OCI-LY3 (cell line): ENCODE measurements at regions not wholly inside any gene's neighbourhood (a gene's known extent, or its start where the extent isn't known, plus 50 kb on each side); places are given as distances from the start of the nearest gene placed in this dataset.

ENCODE experiments used
- H2AFZ ChIP-seq: fragments of 200-600, 300-600 bp; shearing (Covaris generic); 2 replicates; pipeline ENCODE4 v1.6.0; 2014; ENCODE audit warnings: antibody characterized with exemption, low read depth, low read length
- H3K27ac ChIP-seq: fragments of 200-600, 300-600 bp; sonication (generic); 2 replicates; pipeline ENCODE4 v1.5.1; 2014; ENCODE audit warnings: mild to moderate bottlenecking, low read length, moderate library complexity, mixed read lengths
- H3K27me3 ChIP-seq: fragments of 200-600, 300-600 bp; sonication (generic); 2 replicates; pipeline ENCODE4 v1.6.1; 2014; ENCODE audit warnings: low read depth, low read length, mixed read lengths
- H3K36me3 ChIP-seq: fragments of 200-600, 300-600 bp; sonication (generic); replicated peaks from 2 replicates; pipeline ENCODE3; 2014; ENCODE audit warnings: low read depth, low read length, mixed read lengths
- H3K4me1 ChIP-seq: fragments of 300-600, 200-600 bp; sonication (generic); 2 replicates; pipeline ENCODE4 v1.6.1; 2014; ENCODE audit warnings: low read length, mixed read lengths
- H3K4me2 ChIP-seq: fragments of 200-600, 300-600 bp; sonication (generic); 2 replicates; pipeline ENCODE4 v1.6.1; 2014; ENCODE audit warnings: low read length, mixed read lengths
- H3K4me3 ChIP-seq: fragments of 300-600, 200-600 bp; sonication (generic); 2 replicates; pipeline ENCODE4 v1.5.1; 2014; ENCODE audit warnings: antibody characterized with exemption, mild to moderate bottlenecking, low read length, moderate library complexity
- H3K79me2 ChIP-seq: fragments of 300-600, 200-600 bp; shearing (Covaris generic); 2 replicates; pipeline ENCODE4 v1.6.1; 2014; ENCODE audit warnings: mild to moderate bottlenecking, low read length, mixed read lengths
- H3K9ac ChIP-seq: fragments of 300-600, 200-600 bp; shearing (Covaris generic); 2 replicates; pipeline ENCODE4 v1.6.0; 2014; ENCODE audit warnings: mild to moderate bottlenecking, low read length, moderate library complexity
- H3K9me3 ChIP-seq: fragments of 200-600, 300-600 bp; shearing (Covaris generic); 2 replicates; pipeline ENCODE4 v1.6.1; 2014; ENCODE audit warnings: low read length, mixed read lengths; ENCODE audit not compliant: insufficient read depth
- H4K20me1 ChIP-seq: fragments of 200-600, 300-600 bp; sonication (generic); 2 replicates; pipeline ENCODE4 v1.6.1; 2016; ENCODE audit warnings: low read length, mixed read lengths; ENCODE audit not compliant: insufficient read depth
- CTCF ChIP-seq: fragments of 200-600, 300-600 bp; sonication (generic); IDR thresholded peaks from 2 replicates; pipeline ENCODE4 v1.5.1; 2014; ENCODE audit warnings: antibody characterized with exemption, low read length, low read depth
- EZH2phosphoT487 ChIP-seq: fragments of 200-600 bp; shearing (Covaris generic); IDR thresholded peaks from 2 replicates; pipeline ENCODE4 v1.6.1; 2018; ENCODE audit warnings: antibody characterized with exemption, mixed run types, low read depth

GRCh38 chr2:885230-886071, 65.2 kb upstream of the SNTG2 start:
- Histone ChIP-seq H3K36me3 (no peaks in the 10 kb centered on the region), H2AFZ (no peak overlapping the region), H3K27me3 (peaks cover 9% of the 10 kb centered on the region; the same call in 1 of the 2 replicates), H3K79me2 (no peaks in the 10 kb centered on the region), H4K20me1 (no peaks in the 10 kb centered on the region), H3K9ac (no peak overlapping the region), H3K4me3 (no peak overlapping the region), H3K9me3 (no peaks in the 10 kb centered on the region), H3K4me2 (no peak overlapping the region), H3K27ac (no peak overlapping the region), H3K4me1 (peaks cover 12% of the 10 kb centered on the region)
- TF ChIP-seq EZH2phosphoT487 (no peak), CTCF (no peak)

GRCh38 chr2:883803-884748, 66.6 kb upstream of the SNTG2 start:
- H3K27ac ChIP-seq, result no peak overlapping the region
- H3K27me3 ChIP-seq, result peaks cover 9% of the 10 kb centered on the region; the same call in 1 of the 2 replicates
- no peak for TF ChIP-seq CTCF
- no peak for TF ChIP-seq EZH2phosphoT487

GRCh38 chr2:883260-883802, 67.3 kb upstream of the SNTG2 start:
- no peak overlapping the region for H3K4me3 ChIP-seq
- H2AFZ ChIP-seq, result no peak overlapping the region
- H3K9ac ChIP-seq, result no peak overlapping the region
- peaks cover 9% of the 10 kb centered on the region; the same call in 1 of the 2 replicates for H3K27me3 ChIP-seq
- no peak for TF ChIP-seq CTCF
- no peak overlapping the region for H3K27ac ChIP-seq
- H4K20me1 ChIP-seq, result no peaks in the 10 kb centered on the region
- H3K4me1 ChIP-seq, result peaks cover 12% of the 10 kb centered on the region
- no peaks in the 10 kb centered on the region for H3K9me3 ChIP-seq
- no peaks in the 10 kb centered on the region for H3K36me3 ChIP-seq
- no peak overlapping the region for H3K4me2 ChIP-seq
- H3K79me2 ChIP-seq, result no peaks in the 10 kb centered on the region

More at GRCh38 chr2:883803-884748, 66.6 kb upstream of the SNTG2 start:
- Histone ChIP-seq H3K9me3 (no peaks in the 10 kb centered on the region), H3K4me3 (no peak overlapping the region), H3K4me1 (peaks cover 12% of the 10 kb centered on the region), H3K4me2 (no peak overlapping the region), H2AFZ (no peak overlapping the region), H4K20me1 (no peaks in the 10 kb centered on the region), H3K36me3 (no peaks in the 10 kb centered on the region), H3K9ac (no peak overlapping the region), H3K79me2 (no peaks in the 10 kb centered on the region)
